ENCODE measurements at regions not wholly inside any gene's neighbourhood (a gene's known extent, or its start where the extent isn't known, plus 50 kb on each side); places are given as distances from the start of the nearest gene placed in this dataset.

DNA sequence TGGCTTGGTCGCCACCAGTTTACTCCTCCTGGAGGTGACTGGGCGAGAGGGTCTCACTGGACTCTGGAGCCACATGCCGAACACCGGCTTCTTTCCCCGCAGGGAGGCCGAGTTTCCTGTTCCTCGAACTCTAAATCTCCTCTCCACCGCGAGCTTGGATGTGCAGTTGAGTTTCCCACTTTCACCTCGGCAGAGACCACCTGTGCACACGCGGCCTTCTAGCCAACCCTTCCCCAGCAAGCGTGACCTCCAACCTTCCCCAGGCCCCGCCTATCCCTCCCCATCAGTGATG is 380.1 kb downstream of the IRX2 start:
- dilution Hi-C loops (cut with MboI; ENCODE audit: extremely low pct_ligation_motif_present, low sequenced_read_pairs) = no loop called here

More for the DNA sequence above, 380.1 kb downstream of the IRX2 start:
- Histone ChIP-seq H3K4me1 (ENCODE audit: control insufficient read depth, extremely low read depth, insufficient read depth, low read length) (no peaks in the 10 kb centered on the region), H3K4me3 (replicated peaks in 1 of 3; ENCODE audit: insufficient read depth in 1 of 3, low read depth in 1 of 3, low read length in 3 of 3) (no peak overlapping the region), H3K9me3 (replicated peaks; ENCODE audit: control insufficient read depth, insufficient read depth, low read length) (peaks cover 14% of the 10 kb centered on the region), H2AFZ (ENCODE audit: low read depth, low read length) (no peak overlapping the region), H3K4me2 (ENCODE audit: insufficient read depth, low read length) (no peak overlapping the region), H3K27me3 (ENCODE audit: control insufficient read depth in 2 of 2, insufficient read depth in 2 of 2, low read length in 2 of 2) (no peaks in the 10 kb centered on the region), H4K20me1 (replicated peaks; ENCODE audit: control insufficient read depth, extremely low read depth, insufficient read depth, low read length) (no peaks in the 10 kb centered on the region), H3K36me3 (ENCODE audit: control insufficient read depth in 2 of 2, extremely low read depth in 1 of 2, insufficient read depth in 2 of 2, low read length in 2 of 2) (no peaks in the 10 kb centered on the region), H3K79me2 (ENCODE audit: control insufficient read depth, insufficient read depth, low read length) (no peaks in the 10 kb centered on the region), H3K27ac (ENCODE audit: insufficient read depth, low read depth, low read length) (no peak overlapping the region), H3K9ac (replicated peaks; ENCODE audit: extremely low read depth, insufficient read depth, low read length) (no peak overlapping the region), H3K9me1 (replicated peaks; ENCODE audit: control insufficient read depth, extremely low read depth, insufficient read depth, low read length) (no peaks in the 10 kb centered on the region)
- no TSS peak for BruUV-seq (replicated peaks)
- ChIA-PET POLR2A (no interaction called here), CTCF (no interaction called here)
- DNase-seq (ENCODE audit: low read depth, low spot score) (no peak), FAIRE-seq (no peak)
- TF ChIP-seq FOS (IDR thresholded peaks at IDR 0.05; ENCODE audit: borderline replicate concordance, insufficient read depth, low read length) = no peak
- TF ChIP-seq, protein P1, sequence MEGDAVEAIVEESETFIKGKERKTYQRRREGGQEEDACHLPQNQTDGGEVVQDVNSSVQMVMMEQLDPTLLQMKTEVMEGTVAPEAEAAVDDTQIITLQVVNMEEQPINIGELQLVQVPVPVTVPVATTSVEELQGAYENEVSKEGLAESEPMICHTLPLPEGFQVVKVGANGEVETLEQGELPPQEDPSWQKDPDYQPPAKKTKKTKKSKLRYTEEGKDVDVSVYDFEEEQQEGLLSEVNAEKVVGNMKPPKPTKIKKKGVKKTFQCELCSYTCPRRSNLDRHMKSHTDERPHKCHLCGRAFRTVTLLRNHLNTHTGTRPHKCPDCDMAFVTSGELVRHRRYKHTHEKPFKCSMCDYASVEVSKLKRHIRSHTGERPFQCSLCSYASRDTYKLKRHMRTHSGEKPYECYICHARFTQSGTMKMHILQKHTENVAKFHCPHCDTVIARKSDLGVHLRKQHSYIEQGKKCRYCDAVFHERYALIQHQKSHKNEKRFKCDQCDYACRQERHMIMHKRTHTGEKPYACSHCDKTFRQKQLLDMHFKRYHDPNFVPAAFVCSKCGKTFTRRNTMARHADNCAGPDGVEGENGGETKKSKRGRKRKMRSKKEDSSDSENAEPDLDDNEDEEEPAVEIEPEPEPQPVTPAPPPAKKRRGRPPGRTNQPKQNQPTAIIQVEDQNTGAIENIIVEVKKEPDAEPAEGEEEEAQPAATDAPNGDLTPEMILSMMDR (IDR thresholded peaks at IDR 0.05; ENCODE audit: extremely low read depth in 1 of 2, insufficient read depth in 1 of 2, low read depth in 1 of 2, low read length in 2 of 2) = no peak
- no peak for TF ChIP-seq GATA2 (IDR thresholded peaks at IDR 0.05; ENCODE audit: insufficient read depth, insufficient read length, low read depth, low read length)
- no peak for TF ChIP-seq POLR2AphosphoS5 (IDR thresholded peaks at IDR 0.05; ENCODE audit: insufficient read depth, low read depth, low read length)
- TF ChIP-seq, protein P2, sequence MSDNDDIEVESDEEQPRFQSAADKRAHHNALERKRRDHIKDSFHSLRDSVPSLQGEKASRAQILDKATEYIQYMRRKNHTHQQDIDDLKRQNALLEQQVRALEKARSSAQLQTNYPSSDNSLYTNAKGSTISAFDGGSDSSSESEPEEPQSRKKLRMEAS (IDR thresholded peaks at IDR 0.05; ENCODE audit: insufficient read depth, insufficient read length) = no peak
- TF ChIP-seq JUN (IDR thresholded peaks at IDR 0.05; ENCODE audit: borderline replicate concordance, insufficient read depth, insufficient read length, low read depth) = no peak
- TF ChIP-seq EZH2 (IDR thresholded peaks at IDR 0.05; ENCODE audit: borderline replicate concordance, low read depth, low read length, severe bottlenecking) = no peak
- no peak for TF ChIP-seq MYC (IDR thresholded peaks at IDR 0.05; ENCODE audit: low read depth, low read length)
- TF ChIP-seq POLR2A (IDR thresholded peaks at IDR 0.05; ENCODE audit: low read depth, low read length) = no peak
- intact Hi-C loops (cut with micrococcal nuclease) = no loop called here

All from endothelial cell of umbilical vein (primary cell).